HCT116 (cell line): ENCODE measurements at regions not wholly inside any gene's neighbourhood (a gene's known extent, or its start where the extent isn't known, plus 50 kb on each side); places are given as distances from the start of the nearest gene placed in this dataset.

Source experiments
- ATAC-seq: fragments of 200-7000 bp; cut with Tn5 transposase; 2 replicates; pipeline ENCODE4 v1.9.1; 2020; ENCODE audit warnings: mild to moderate bottlenecking, moderate library complexity
- BruUV-seq: library from RNA; stranded (reverse); fragments of 400-500 nt; replicated peaks from 2 replicates; lab custom pipeline; 2021; lab: Mats Ljungman, UMichigan
- CTCF ChIA-PET: fragments of 300-600 bp; sonication (Branson Sonifier 250); formaldehyde crosslinking; loops from one replicate; lab custom pipeline; 2021; ENCODE audit warnings: antibody characterized with exemption; lab: Charles Lee
- POLR2A ChIA-PET: fragments of 300-600, 350-600 bp; sonication (Branson Sonifier 250); formaldehyde crosslinking; loops from one replicate; lab custom pipeline; 2021; ENCODE audit warnings: antibody characterized with exemption; lab: Charles Lee
- RAD21 ChIA-PET, 2 experiments: fragments of 300-600 bp; sonication (Branson Sonifier 250); formaldehyde crosslinking; loops; one replicate each; lab custom pipeline; 2023; ENCODE audit warnings: low total read pairs in 2 of 2; ENCODE audit not compliant: uncharacterized antibody in 2 of 2, unreplicated experiment in 2 of 2, low non-redundant PET in 1 of 2; lab: Charles Lee
- DNase-seq: peaks from one replicate; pipeline ENCODE4 v3.0.0-alpha.2; 2010; ENCODE audit warnings: low read depth, low spot score
- H2AFZ ChIP-seq: fragments of 200-600 bp; shearing (Covaris generic), sonication (generic); 2 replicates; pipeline ENCODE4 v1.6.1; 2017; ENCODE audit warnings: low read depth, mixed run types, mixed read lengths, antibody characterized with exemption, low read length; ENCODE audit not compliant: poor library complexity, severe bottlenecking
- H3K27ac ChIP-seq: 2 replicates; pipeline ENCODE4 v1.5.1; 2012; ENCODE audit warnings: low read depth, low read length
- H3K27me3 ChIP-seq: fragments of 200-600 bp; sonication (generic); 2 replicates; pipeline ENCODE4 v1.6.1; 2016; ENCODE audit warnings: mixed run types, low read length, mixed read lengths; ENCODE audit not compliant: insufficient read depth
- H3K36me3 ChIP-seq, 2 experiments: fragments of 200-500 bp in 1 of 2; fragments of 200-600 bp in 1 of 2; sonication (Bioruptor generic) in 1 of 2; sonication (generic) in 1 of 2; 2 replicates each; pipeline versions ENCODE4 v1.5.1 to v1.6.1; 2014 to 2016; ENCODE audit warnings: low read length in 2 of 2, inconsistent platforms in 1 of 2, mixed read lengths in 1 of 2, mixed run types in 1 of 2; ENCODE audit not compliant: insufficient read depth in 2 of 2, control insufficient read depth in 1 of 2
- H3K4me1 ChIP-seq, 2 experiments: fragments of 200-600 bp in 1 of 2; sonication (generic) in 1 of 2; 2 replicates each; pipeline versions ENCODE4 v1.5.1 to v1.6.1; 2012 to 2017; ENCODE audit warnings: low read length in 2 of 2, inconsistent platforms in 1 of 2, mild to moderate bottlenecking in 1 of 2, mixed read lengths in 1 of 2, mixed run types in 1 of 2, moderate library complexity in 1 of 2; ENCODE audit not compliant: insufficient read depth in 2 of 2, control insufficient read depth in 1 of 2
- H3K4me2 ChIP-seq: fragments of 200-600 bp; sonication (generic); 2 replicates; pipeline ENCODE4 v1.6.1; 2017; ENCODE audit warnings: mixed run types, low read length, mixed read lengths
- H3K4me3 ChIP-seq, 2 experiments: fragments of 200-600 bp in 1 of 2; sonication (generic) in 1 of 2; replicated peaks in 1 of 2; 2 replicates each; pipeline ENCODE4 v1.5.1; 2011 to 2016; ENCODE audit warnings: low read length in 2 of 2, control low read depth in 1 of 2, low read depth in 1 of 2, mild to moderate bottlenecking in 1 of 2, mixed read lengths in 1 of 2, mixed run types in 1 of 2
- H3K79me2 ChIP-seq: fragments of 200-600 bp; sonication (generic); 2 replicates; pipeline ENCODE4 v1.6.1; 2017; ENCODE audit warnings: mild to moderate bottlenecking, mixed run types, low read length, moderate library complexity, mixed read lengths; ENCODE audit not compliant: insufficient read depth
- H3K9ac ChIP-seq: fragments of 200-600 bp; sonication (generic); 2 replicates; pipeline ENCODE4 v1.6.1; 2016; ENCODE audit warnings: low read length, mixed read lengths
- H3K9me2 ChIP-seq: fragments of 200-600 bp; sonication (generic), shearing (Covaris generic); 2 replicates; pipeline ENCODE4 v1.6.1; 2017; ENCODE audit warnings: mixed run types, mild to moderate bottlenecking, moderate library complexity; ENCODE audit not compliant: insufficient read depth
- H3K9me3 ChIP-seq, 2 experiments: fragments of 200-500 bp in 1 of 2; fragments of 200-600 bp in 1 of 2; sonication (Bioruptor generic) in 1 of 2; sonication (generic) in 1 of 2; 2 replicates each; pipeline ENCODE4 v1.6.1; 2014 to 2017; ENCODE audit warnings: low read length in 2 of 2, mixed read lengths in 2 of 2, inconsistent platforms in 1 of 2, low read depth in 1 of 2, mild to moderate bottlenecking in 1 of 2, mixed run types in 1 of 2, moderate library complexity in 1 of 2; ENCODE audit not compliant: control insufficient read depth in 1 of 2, insufficient read depth in 1 of 2
- H4K20me1 ChIP-seq: fragments of 200-600 bp; sonication (generic), shearing (Covaris generic); 2 replicates; pipeline ENCODE4 v1.6.1; 2017; ENCODE audit warnings: mixed run types, mild to moderate bottlenecking, moderate library complexity; ENCODE audit not compliant: insufficient read depth
- CBX3 ChIP-seq: IDR thresholded peaks from 2 replicates; pipeline ENCODE4 v1.6.1; 2012; ENCODE audit warnings: low read depth
- EGR1 ChIP-seq: IDR thresholded peaks from 2 replicates; pipeline ENCODE4 v1.6.1; 2012; ENCODE audit warnings: low read depth
- ELF1 ChIP-seq: IDR thresholded peaks from 2 replicates; pipeline ENCODE4 v1.6.1; 2012; ENCODE audit warnings: low read depth, borderline replicate concordance
- EZH2 ChIP-seq: fragments of 200-600 bp; sonication (generic); IDR thresholded peaks from 2 replicates; pipeline ENCODE4 v1.6.1; 2017; ENCODE audit warnings: antibody characterized with exemption, mixed run types
- EZH2phosphoT487 ChIP-seq: fragments of 200-600 bp; IDR thresholded peaks from 2 replicates; pipeline ENCODE4 v1.6.1; 2018; ENCODE audit warnings: antibody characterized with exemption, borderline replicate concordance
- FOSL1 ChIP-seq: IDR thresholded peaks from 2 replicates; pipeline ENCODE4 v1.6.1; 2012; ENCODE audit warnings: low read depth
- JUND ChIP-seq: IDR thresholded peaks from 2 replicates; pipeline ENCODE4 v1.6.1; 2012
- POLR2A ChIP-seq: IDR thresholded peaks from 2 replicates; pipeline ENCODE4 v1.7.0; 2011; ENCODE audit warnings: borderline replicate concordance; ENCODE audit not compliant: insufficient read depth, insufficient read length; ENCODE audit errors: extremely low read depth
- RAD21 ChIP-seq: IDR thresholded peaks from 2 replicates; pipeline ENCODE4 v1.6.1; 2012; ENCODE audit warnings: low read depth, mild to moderate bottlenecking
- SIN3A ChIP-seq: IDR thresholded peaks from 2 replicates; pipeline ENCODE4 v1.6.1; 2012; ENCODE audit warnings: low read depth
- SP1 ChIP-seq: IDR thresholded peaks from 2 replicates; pipeline ENCODE4 v1.6.1; 2012; ENCODE audit warnings: low read depth
- ZNF274 ChIP-seq: fragments of 200-500 bp; sonication (Bioruptor generic); IDR thresholded peaks from 2 replicates; pipeline ENCODE4 v1.6.1; 2014; ENCODE audit warnings: mild to moderate bottlenecking, low read depth, low read length, inconsistent platforms
- intact Hi-C: fragments of 100-400 bp; cut with micrococcal nuclease; formaldehyde crosslinking; loops from 2 replicates; pipeline ENCODE4 v1.10.0; 2022
- TF ChIP-seq, protein P1 (sequence below): IDR thresholded peaks from 2 replicates; pipeline ENCODE4 v1.6.1; 2012; ENCODE audit warnings: low read depth
- TF ChIP-seq, protein P2 (sequence below): IDR thresholded peaks from 2 replicates; pipeline ENCODE4 v1.6.1; 2011; ENCODE audit warnings: mild to moderate bottlenecking, low read length, moderate library complexity; ENCODE audit not compliant: insufficient replicate concordance; ENCODE audit errors: extremely low read depth
- TF ChIP-seq, protein P3 (sequence below): IDR thresholded peaks from 2 replicates; pipeline ENCODE4 v1.6.1; 2012

DNA sequence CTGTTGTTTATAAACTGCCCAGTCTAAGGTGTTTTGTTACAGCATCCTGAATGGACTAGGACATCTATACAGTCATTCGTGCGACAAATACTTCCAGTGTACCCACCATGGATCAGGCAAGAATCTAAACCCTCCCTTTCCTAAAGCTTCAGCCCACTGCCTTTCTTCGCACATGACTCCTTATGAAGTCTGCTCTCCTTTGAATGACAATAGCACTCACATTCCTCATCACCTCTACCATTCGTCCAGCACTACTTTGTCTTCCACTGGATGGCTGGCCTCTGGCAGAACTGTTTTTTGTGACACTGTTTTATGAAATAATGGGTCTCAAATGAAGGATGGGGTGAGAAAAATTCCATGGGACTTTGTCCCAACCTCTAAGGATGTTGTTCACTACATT lies 89.8 kb upstream of the LIN7C start:
- TF ChIP-seq SP1 (no peak), SIN3A (no peak), ZNF274 (no peak), CBX3 (no peak), FOSL1 (no peak), ELF1 (no peak), EZH2phosphoT487 (no peak), EGR1 (no peak), EZH2 (no peak), POLR2A (no peak), JUND (no peak), RAD21 (no peak)
- TF ChIP-seq, protein P1, sequence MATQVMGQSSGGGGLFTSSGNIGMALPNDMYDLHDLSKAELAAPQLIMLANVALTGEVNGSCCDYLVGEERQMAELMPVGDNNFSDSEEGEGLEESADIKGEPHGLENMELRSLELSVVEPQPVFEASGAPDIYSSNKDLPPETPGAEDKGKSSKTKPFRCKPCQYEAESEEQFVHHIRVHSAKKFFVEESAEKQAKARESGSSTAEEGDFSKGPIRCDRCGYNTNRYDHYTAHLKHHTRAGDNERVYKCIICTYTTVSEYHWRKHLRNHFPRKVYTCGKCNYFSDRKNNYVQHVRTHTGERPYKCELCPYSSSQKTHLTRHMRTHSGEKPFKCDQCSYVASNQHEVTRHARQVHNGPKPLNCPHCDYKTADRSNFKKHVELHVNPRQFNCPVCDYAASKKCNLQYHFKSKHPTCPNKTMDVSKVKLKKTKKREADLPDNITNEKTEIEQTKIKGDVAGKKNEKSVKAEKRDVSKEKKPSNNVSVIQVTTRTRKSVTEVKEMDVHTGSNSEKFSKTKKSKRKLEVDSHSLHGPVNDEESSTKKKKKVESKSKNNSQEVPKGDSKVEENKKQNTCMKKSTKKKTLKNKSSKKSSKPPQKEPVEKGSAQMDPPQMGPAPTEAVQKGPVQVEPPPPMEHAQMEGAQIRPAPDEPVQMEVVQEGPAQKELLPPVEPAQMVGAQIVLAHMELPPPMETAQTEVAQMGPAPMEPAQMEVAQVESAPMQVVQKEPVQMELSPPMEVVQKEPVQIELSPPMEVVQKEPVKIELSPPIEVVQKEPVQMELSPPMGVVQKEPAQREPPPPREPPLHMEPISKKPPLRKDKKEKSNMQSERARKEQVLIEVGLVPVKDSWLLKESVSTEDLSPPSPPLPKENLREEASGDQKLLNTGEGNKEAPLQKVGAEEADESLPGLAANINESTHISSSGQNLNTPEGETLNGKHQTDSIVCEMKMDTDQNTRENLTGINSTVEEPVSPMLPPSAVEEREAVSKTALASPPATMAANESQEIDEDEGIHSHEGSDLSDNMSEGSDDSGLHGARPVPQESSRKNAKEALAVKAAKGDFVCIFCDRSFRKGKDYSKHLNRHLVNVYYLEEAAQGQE = no peak
- TF ChIP-seq, protein P2, sequence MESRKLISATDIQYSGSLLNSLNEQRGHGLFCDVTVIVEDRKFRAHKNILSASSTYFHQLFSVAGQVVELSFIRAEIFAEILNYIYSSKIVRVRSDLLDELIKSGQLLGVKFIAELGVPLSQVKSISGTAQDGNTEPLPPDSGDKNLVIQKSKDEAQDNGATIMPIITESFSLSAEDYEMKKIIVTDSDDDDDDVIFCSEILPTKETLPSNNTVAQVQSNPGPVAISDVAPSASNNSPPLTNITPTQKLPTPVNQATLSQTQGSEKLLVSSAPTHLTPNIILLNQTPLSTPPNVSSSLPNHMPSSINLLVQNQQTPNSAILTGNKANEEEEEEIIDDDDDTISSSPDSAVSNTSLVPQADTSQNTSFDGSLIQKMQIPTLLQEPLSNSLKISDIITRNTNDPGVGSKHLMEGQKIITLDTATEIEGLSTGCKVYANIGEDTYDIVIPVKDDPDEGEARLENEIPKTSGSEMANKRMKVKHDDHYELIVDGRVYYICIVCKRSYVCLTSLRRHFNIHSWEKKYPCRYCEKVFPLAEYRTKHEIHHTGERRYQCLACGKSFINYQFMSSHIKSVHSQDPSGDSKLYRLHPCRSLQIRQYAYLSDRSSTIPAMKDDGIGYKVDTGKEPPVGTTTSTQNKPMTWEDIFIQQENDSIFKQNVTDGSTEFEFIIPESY = no peak
- TF ChIP-seq, protein P3, sequence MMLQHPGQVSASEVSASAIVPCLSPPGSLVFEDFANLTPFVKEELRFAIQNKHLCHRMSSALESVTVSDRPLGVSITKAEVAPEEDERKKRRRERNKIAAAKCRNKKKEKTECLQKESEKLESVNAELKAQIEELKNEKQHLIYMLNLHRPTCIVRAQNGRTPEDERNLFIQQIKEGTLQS = no peak
- TF ChIP-seq, all 23 proteins: peak for 0
- Histone ChIP-seq H3K79me2 (no peaks in the 10 kb centered on the region), H2AFZ (no peak overlapping the region), H3K4me2 (no peak overlapping the region), H3K9ac (no peak overlapping the region), H3K4me1 (no peaks in the 10 kb centered on the region), H3K36me3 (no peaks in the 10 kb centered on the region), H3K9me3 (no peaks in the 10 kb centered on the region), H4K20me1 (no peaks in the 10 kb centered on the region), H3K27ac (no peak overlapping the region), H3K4me3 (no peak overlapping the region), H3K27me3 (no peaks in the 10 kb centered on the region), H3K9me2 (no peaks in the 10 kb centered on the region)
- CTCF ChIA-PET = no interaction called here
- intact Hi-C loops = no loop called here
- RAD21 ChIA-PET = no interaction called here
- DNase-seq (no peak), ATAC-seq (no peak)
- no TSS peak for BruUV-seq
- POLR2A ChIA-PET = no interaction called here
